Skin epidermis (tissue), 12 donors: ENCODE measurements at regions not wholly inside any gene's neighbourhood (a gene's known extent, or its start where the extent isn't known, plus 50 kb on each side); places are given as distances from the start of the nearest gene placed in this dataset.
"Not testable (repeated sequence)": the region's sequence is repeated elsewhere in the genome, so short reads cannot be mapped to it uniquely, and the experiment has no call there.

ENCODE experiments used
- H3K27ac ChIP-seq, 21 experiments: fragments of 200-600 bp; sonication (generic) in 11 of 21; one replicate each; pipeline ENCODE4 v1.5.0; 2020; ENCODE audit warnings: mild to moderate bottlenecking in 3 of 21, inconsistent platforms in 2 of 21, moderate library complexity in 2 of 21
- H3K4me3 ChIP-seq, 7 experiments: fragments of 200-600 bp; sonication (generic) in 2 of 7; one replicate each; pipeline ENCODE4 v1.5.0; 2020; ENCODE audit warnings: inconsistent platforms in 2 of 7, mild to moderate bottlenecking in 2 of 7, moderate library complexity in 1 of 7

DNA sequence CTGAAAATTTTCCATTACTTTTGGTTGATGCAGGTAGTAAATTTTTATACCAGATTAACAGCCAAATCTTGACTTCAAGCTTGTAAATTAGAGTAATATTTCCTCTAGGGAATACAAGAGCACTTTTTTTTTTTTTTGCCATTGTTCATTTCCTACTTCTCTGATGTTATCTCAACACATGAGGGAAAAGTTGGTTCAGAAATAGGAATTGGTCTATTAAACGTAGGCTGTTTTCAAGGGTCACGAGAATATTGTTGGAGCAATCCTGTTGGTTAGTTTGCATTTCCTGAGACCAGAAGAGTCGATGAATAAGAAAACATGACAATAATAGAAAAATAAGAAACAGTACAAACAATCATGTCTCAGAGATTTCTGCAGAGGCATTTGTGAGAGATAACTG, 453.9 kb upstream of the CCDC179 start:
- Histone ChIP-seq H3K4me3 (no peak overlapping the region), H3K27ac (no peak overlapping the region)

DNA sequence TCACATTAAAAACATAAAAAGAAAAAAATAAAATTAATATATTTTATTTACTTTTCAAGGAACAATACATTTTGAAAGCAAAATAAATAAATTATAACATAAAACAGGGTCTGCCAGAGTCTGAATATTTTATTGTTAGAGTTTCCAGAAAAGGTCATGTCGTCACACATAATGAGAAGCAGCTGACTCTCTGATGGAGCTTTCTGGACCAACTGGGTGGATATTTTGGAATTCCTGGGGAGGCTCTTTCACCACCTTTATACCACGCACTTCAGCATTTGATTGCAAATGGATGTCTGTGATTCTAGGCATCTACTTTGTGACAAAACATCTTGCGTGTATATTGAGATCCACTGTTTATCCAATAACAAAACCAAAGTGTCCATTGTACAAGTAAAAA, 455.0 kb upstream of the CCDC179 start:
- H3K4me3 ChIP-seq: no peak overlapping the region
- no peak overlapping the region for H3K27ac ChIP-seq

DNA sequence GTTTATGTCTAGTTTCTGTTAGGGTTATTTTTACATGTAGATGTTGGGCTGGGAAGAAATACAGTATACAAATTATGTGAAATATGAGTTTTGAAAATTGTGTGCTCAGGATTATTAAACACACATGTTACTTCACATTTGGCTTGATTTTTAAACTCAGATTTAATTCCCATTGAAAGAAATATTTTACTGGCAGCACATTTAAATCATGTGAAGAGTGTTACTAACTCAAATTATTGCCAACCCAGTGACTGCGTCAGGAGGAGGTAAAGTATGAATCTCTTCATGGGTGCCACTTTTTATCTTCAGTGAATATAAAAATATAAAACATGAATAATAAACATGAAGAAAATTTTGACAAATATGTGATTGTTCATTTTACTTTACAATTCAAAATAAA, 457.5 kb upstream of the CCDC179 start:
- H3K27ac ChIP-seq: no peak overlapping the region
- no peak overlapping the region for H3K4me3 ChIP-seq

DNA sequence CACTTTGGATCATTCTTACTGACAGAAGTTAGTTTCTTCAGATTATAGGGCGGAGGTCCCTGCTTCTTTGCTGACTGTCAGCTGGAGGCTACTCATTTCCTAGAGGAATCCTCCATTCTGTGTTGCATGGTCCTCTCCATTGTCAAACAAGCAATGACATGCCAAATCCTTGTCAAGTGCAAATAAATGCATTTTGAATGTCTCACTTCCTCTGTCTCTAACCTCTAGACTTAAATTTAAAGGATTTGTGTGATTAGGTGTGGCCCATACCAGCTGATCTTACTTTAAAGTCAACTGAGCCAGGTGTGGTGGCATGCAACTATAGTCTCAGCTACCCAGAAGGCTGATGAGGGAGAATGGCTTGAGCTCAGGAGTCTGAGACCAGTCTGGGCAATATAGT, 458.4 kb upstream of the CCDC179 start:
- Histone ChIP-seq H3K27ac (no peak overlapping the region), H3K4me3 (no peak overlapping the region)

DNA sequence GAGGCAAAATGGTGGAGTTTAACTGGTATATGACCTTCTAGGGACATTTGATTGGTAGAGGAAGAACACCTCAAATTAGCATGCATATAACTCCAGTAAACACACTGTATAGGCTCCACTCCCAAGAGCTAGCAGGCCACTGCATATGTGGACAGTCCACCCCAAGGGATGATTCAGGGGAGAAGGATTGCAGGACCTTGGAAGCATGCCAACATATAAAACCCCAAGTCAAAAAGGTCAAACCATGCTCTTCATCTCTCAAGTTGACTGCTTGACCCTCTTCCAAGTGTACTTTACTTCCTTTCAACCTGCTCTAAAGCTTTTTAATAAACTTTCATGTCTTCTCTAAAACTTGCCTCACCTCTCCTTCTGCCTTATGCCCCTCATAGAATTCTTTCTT, 459.9 kb upstream of the CCDC179 start:
- H3K4me3 ChIP-seq: no peak overlapping the region
- no peak overlapping the region for H3K27ac ChIP-seq

DNA sequence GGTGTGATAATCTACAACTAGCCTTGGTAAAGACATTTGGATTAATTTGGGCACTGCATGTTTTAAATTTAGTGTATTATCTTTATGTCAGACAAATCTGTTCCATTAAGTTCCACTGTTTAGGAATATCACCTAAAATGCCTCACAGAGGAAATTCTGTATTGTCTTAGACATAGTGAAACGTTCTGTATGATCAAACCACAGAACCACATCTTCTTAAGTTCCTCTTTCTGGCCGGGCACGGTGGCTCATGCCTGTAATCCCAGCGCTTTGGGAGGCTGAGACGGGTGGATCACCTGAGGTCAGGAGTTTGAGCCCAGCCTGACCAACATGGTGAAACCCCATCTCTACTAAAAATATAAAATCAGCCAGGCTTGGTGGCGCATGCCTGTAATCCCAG, 475.3 kb upstream of the CCDC179 start:
- not testable (repeated sequence) for H3K27ac ChIP-seq, H3K4me3 ChIP-seq

DNA sequence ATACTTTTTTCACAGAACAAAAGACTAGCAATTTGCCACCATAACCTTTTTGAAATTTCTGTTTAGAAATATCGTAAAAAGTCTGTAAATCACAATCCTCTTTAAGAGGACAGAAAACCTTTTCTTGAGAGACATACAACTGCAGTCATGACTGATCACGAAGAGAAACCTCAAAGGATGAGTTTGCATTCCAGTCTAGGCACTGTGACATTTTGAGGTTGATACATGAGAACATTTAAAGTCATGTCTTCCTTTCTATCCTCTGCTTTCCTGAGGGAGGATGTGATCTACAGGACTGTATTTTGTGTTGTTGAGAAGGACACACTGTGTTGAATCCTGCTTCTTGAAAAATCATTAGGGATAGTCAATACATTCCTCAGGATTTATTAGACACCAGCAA, 476.7 kb upstream of the CCDC179 start:
- Histone ChIP-seq H3K27ac (no peak overlapping the region), H3K4me3 (no peak overlapping the region)

DNA sequence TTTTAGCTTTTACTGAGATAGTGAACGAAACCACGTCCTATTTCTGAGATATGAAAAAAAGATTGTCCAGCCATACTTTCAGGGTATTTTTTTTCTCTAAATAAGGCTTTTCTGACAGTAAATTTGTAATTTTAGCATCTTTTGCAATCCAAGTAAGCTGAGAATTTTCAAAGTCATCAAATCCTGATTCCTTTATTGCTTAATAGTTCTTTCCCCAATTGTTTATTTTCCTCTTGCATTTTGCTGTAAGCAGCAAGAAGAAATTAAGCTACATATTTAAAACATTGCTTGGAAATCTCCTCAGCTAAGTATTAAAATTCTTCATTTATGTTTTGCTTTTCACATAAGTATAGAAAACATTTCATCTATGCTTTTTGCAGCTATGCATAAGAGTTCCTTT, 493.3 kb upstream of the CCDC179 start:
- H3K27ac ChIP-seq: no peak overlapping the region
- no peak overlapping the region for H3K4me3 ChIP-seq

DNA sequence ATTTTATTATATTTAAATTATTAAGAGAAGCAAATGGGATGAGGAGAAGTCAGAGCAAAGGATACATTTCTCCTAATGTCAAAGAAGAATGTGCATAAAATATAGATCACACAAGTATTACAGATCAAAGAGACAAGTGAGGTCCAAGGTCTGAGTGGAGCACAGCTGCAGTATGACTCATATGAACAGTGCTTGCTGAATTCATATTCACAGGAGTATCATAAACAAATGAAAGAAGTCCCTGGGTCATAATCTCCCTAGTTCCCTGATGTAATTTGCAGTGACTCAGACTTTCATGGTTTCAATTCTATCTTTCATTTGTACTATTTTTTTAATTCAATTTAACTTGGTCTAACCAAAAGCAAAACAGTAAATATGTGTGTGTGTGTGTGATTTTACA, 499.0 kb upstream of the CCDC179 start:
- no peak overlapping the region for H3K27ac ChIP-seq

DNA sequence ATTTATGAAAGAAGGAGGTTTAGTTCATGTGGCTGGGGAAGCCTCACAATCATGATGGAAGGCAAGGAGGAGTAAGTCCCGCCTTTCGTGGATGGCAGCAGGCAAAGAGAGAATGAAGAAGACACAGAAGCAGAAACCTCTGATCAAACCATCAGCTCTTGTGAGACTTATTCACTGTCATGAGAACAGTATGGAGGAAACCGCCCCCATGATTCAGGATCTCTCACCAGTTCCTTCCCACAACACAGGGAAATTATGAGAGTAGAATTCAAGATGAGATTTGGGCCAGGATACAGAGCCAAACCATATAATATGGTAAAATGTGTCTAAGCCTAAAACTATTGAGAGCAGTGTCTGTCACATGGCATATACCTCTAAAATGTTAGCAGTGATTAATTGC, 503.8 kb upstream of the CCDC179 start:
- H3K27ac ChIP-seq: no peak overlapping the region
- no peak overlapping the region for H3K4me3 ChIP-seq

More for the DNA sequence above, 499.0 kb upstream of the CCDC179 start:
- no peak overlapping the region for H3K4me3 ChIP-seq

DNA sequence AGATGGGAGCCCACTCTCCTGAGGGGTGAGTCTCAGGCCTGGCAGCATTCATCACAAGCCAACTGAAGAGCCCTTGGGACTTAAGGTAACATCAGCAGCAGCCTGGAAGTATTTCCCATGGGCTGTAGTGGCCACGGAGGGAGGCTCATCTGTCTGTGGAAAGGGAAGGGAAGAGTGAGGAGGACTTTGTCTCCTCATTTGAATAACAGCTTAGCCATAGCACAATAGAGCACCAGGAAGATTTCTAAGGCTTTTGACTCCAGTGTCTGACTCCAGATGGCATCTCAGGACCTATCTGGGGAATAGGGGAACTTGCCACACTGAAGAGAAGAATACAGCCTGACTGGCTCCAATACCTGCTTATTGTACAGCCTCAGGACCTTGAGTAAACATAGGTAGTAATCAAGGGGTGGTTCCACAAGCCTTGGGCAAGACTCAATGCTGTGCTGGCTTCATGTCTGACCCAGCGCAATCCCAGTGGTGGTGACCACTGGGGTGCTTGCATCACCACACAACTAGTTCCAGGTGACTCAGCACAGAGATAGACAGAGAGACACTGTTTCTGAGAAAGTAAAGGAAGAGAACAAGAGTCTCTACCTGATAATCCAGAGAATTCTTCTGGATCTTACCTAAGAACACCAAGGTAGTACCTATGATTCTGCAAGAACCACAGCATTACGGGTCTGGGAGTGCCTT, 510.5 kb upstream of the CCDC179 start:
- H3K4me3 ChIP-seq: no peak overlapping the region
- no peak overlapping the region for H3K27ac ChIP-seq

DNA sequence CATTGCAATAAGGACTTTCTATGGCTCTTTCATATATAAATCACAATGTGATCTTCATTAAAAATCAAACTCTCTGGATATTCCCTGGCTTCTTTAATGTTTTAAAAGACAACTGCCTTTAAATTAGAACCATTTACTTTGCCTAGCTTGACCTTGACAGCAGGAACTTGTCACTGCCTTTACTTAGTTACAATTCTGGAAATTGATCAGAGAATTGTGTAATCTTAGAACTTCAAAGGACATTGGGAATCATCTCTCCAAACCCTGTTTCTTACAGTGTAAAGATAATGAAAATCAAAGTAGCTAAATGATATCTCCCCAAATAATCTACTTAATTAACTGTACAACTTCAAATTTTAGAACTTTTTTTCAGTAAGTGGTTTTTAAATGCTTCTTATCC, 517.6 kb upstream of the CCDC179 start:
- H3K27ac ChIP-seq: no peak overlapping the region
- no peak overlapping the region for H3K4me3 ChIP-seq

DNA sequence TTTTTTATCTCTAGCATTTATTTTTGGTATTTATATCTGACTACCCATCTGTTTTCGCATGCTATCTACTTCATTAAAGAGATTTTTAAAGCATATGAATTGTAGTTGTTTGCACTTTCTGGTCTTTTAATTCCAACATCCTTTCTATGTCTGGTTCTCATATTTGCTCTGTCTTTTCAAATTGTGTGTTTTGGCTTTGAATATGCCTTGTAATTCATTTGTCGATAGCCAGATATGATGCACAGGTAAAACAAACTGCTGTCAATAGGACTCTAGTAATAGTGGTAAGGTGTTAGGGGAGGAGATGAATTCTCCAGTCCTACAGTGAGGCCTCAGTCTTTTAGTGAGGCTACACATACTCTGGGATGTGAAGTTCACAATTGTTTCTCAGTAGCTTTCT, 530.8 kb upstream of the CCDC179 start:
- Histone ChIP-seq H3K4me3 (no peak overlapping the region), H3K27ac (no peak overlapping the region)

DNA sequence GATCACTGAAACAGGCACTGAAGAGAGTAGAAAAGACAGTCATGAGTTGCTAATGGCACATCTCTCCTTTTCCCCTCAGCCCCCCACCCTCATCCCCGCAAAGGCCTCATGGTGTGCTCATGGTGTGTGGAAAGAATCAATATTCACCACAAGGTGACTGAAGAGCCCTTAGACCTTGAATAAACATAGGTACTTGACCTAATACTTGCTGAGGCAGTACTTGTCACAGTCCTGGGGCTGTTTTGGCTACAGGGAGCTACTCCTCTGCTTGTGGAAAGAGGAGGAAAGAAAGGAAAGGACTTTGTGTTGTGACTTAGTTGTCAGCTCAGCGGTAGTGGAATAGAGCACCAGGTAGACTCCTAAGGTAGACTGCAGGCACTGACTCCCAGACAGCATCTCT, 537.8 kb upstream of the CCDC179 start:
- no peak overlapping the region for H3K4me3 ChIP-seq

DNA sequence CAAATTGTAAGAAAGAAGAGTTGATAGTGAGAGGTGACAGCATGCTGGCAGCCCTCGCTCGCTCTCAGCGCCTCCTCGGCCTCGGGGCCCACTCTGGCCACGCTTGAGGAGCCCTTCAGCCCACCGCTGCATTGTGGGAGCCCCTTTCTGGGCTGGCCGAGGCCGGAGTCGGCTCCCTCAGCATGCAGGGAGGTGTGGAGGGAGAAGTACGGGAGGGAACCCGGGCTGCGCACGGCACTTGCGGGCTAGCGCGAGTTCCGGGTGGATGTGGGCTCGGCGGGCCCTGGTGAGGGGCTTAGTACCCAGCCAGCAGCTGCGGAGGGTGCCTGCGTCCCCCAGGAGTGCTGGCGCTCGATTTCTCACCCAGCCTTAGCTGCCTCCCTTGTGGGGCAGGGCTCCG, 539.7 kb upstream of the CCDC179 start:
- no peak overlapping the region for H3K4me3 ChIP-seq

More for the DNA sequence above, 537.8 kb upstream of the CCDC179 start:
- H3K27ac ChIP-seq: no peak overlapping the region

DNA sequence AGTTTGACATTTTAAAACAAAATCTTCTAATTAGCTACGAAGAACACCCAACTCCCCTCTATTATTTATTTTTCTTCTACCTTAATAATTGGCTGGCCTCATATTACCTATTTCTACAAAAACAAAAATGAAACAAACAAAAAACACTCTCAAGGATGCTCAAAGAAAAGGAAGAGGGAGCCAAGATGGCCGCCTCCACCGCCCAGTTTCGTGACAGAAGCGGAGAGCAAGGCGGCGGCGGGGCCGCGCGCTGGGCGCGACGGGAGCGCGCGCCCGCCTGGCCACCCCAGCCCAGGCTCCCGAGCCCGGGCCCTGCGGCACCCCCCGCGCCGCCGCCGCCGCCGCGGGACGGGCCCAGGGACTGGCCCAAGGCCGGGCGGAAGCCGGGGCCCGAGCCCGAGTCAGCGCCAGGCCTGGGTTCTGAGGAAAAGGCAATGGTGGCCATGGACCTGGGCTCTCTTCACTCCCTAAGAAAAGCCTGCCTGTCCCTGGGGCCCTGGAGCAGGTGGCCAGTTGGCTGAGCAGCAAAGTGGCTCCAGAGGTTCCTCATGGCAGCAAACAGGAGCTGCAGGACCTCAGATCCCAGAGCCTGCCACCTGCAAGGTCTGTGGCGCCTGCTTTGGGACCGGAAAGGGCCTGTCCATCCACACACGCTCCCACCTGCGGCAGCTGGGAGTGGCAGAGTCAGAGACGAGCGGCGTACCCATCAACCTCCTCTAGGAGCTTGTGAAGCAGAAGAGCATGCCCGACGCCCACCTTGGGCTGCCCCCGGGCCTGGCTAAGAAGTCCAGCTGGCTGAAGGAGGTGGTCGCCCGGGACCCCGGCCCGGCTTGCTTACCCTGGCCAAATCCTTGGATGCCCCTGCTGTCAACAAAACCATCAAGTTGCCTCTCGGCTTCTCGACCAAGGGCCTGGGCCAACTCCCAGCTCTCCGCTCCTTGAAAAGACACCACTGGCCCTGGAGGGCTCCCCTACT, 543.2 kb upstream of the CCDC179 start:
- Histone ChIP-seq H3K4me3 (no peak overlapping the region), H3K27ac (no peak overlapping the region)

More for the DNA sequence above, 539.7 kb upstream of the CCDC179 start:
- H3K27ac ChIP-seq: no peak overlapping the region

DNA sequence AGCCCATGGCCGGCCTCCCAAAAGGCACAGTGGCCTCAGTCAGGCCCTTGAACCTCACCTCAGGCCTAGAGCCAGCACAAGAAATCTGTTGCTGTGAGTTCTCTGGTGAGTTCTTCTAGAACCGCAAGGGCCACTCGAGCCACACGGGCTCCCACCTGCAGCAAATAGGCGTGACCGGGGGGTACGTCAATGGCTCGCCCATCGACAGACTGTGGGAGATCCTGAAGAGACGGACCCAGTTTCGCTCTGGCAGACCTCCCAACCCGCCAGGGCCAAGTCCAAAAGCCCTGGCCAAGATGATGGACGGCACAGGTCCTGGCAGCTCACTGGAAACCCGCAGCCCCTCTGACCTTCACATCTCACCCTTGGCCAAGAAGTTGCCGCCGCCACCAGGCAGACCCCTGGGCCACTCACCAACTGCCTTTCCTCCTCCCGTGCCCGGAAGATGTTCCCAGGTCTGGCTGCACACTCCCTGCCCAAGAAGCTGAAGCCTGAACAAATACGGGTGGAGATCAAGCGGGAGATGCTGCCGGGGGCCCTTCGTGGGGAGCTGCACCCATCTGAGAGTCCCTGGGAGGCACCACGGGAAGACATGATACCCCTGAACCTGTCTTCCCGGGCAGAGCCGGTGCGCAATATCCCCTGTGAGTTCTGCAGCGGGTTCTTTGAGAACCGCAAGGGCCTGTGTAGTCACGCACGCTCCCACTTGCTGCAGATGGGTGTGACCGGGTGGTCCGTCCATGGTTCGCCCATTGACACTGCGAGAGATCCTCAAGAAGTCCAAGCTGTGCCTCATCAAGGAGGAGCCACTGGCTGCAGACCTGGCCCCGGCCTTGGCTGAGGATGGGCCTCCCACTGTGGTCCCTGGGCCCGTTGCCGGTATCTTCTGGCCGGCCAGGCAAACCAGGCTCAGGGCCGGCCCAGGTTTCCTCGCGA, 544.2 kb upstream of the CCDC179 start:
- Histone ChIP-seq H3K27ac (no peak overlapping the region), H3K4me3 (no peak overlapping the region)

DNA sequence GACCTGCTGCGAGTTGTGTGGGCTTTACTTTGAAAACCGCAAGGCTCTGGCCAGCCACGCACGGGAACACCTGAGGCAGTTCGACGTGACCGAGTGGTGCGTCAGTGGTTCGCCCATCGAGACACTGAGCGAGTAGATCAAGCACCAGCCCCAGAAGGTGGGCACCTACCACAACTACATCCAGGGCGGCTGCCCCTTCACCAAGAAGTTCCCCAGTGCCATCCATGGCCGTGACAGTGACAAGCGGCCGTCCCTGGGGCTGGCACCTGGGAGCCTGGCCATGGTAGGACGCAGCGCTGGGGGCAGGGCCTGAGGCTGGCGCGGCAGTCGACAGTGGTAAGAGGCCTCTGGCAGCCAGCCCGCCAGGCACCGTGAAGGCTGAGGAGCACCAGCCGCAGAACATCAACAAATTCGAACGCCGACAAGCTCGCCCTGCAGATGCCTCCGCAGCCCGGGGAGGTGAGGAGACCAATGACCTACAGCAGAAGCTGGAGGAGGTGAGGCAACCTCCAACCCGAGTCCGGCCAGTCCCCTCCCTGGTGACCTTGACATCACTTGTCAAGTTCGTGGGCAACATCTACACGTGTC, 545.2 kb upstream of the CCDC179 start:
- Histone ChIP-seq H3K4me3 (no peak overlapping the region), H3K27ac (no peak overlapping the region)

DNA sequence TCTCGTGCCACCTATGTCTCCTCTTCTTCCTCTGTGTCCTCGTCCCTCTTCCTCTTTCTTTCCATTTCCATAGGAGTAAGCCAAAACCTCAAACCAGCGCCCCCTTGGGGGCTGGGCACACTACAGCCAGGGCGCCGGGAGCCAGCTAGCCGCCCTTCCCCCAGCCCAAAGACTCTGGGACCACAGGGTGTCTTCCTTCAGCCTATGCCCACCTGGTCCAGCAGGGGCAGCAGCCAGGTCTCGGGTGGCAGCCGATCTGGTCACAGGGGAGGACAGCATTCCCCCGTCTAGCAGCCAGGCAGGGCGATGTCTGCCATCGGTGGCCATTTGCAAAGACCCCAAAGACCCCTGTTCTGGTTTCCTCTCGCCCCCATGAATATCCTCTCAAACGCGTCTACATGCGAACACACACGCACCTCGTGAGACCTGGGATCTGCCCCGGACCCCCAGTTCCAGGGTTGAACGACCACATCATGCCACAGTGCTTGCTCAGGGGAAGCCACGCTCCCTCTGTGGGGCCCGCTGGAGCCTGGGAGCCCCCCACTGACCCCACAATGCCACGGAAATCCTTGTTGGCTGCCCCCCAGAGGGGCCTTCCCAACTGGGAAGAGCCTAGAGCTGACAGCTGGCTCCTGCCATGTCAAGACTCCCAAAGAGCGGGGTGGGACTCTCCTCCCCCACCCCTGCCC, 546.0 kb upstream of the CCDC179 start:
- H3K27ac ChIP-seq: no peak overlapping the region
- H3K4me3 ChIP-seq: no peak overlapping the region
